ENCODE measurements at regions not wholly inside any gene's neighbourhood (a gene's known extent, or its start where the extent isn't known, plus 50 kb on each side); places are given as distances from the start of the nearest gene placed in this dataset.

DNA sequence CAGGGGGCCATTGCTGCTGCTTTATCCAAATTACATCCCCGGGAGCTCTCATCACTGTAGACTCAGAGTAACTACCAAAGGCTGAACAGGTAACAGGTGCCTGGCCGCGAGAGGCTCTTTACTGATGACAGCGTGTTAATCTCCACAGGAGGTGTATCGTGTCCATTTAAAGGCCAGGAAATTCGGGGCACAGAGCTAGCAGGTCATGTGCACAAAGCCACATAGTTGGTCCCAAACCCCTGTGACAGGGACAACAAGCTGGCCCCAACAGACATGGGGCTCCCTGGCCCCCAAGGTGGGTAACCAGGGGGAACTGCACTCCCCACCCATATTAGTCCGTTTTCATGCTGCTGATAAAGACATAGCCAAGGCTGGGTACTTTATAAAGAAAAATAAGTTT is 55.3 kb upstream of the RBFOX3 start:
- Histone ChIP-seq H2AK5ac (ENCODE audit: low read length, severe bottlenecking) (no peak overlapping the region), H3K14ac (ENCODE audit: low read length in 2 of 2) (no peak overlapping the region), H4K8ac (ENCODE audit: low read length) (no peak overlapping the region), H2BK12ac (ENCODE audit: low read length in 2 of 2) (no peak overlapping the region), H2BK15ac (ENCODE audit: low read depth, poor library complexity, severe bottlenecking) (no peak overlapping the region), H3K27me3 (ENCODE audit: control insufficient read depth in 1 of 2, insufficient read depth in 1 of 2, low read length in 2 of 2) (peaks cover 14 to 66% of the 10 kb centered on the region in 2 experiments), H3K4me2 (ENCODE audit: low read length, poor library complexity, severe bottlenecking) (no peak overlapping the region), H3K79me1 (replicated peaks; ENCODE audit: low read length, poor library complexity, severe bottlenecking) (no peaks in the 10 kb centered on the region), H2AFZ (ENCODE audit: low read depth, low read length) (no peak overlapping the region), H3K4me1 (ENCODE audit: control insufficient read depth, insufficient read depth, low read depth, low read length) (no peaks in the 10 kb centered on the region), H3K4me3 (ENCODE audit: insufficient read depth in 1 of 2, low read depth in 1 of 2, low read length in 2 of 2) (no peak overlapping the region), H3K9me3 (ENCODE audit: control insufficient read depth, low read length) (peaks cover 5% of the 10 kb centered on the region), H3K27ac (ENCODE audit: low read length, poor library complexity, severe bottlenecking) (no peak overlapping the region), H3K9ac (ENCODE audit: low read length) (no peak overlapping the region), H3K23ac (ENCODE audit: low read length in 2 of 2) (no peak overlapping the region), H3K36me3 (ENCODE audit: control insufficient read depth in 1 of 2, insufficient read depth in 2 of 2, low read depth in 1 of 2, low read length in 2 of 2) (no peaks in the 10 kb centered on the region), H2BK120ac (ENCODE audit: low read depth, low read length) (no peak overlapping the region), H2BK5ac (ENCODE audit: low read depth, low read length, poor library complexity, severe bottlenecking) (no peak overlapping the region), H4K91ac (ENCODE audit: low read length) (no peak overlapping the region), H3K18ac (ENCODE audit: low read depth in 1 of 2, low read length in 2 of 2) (no peak overlapping the region), H3K4ac (ENCODE audit: low read depth in 1 of 2, low read length in 2 of 2) (no peak overlapping the region)
- WGBS: 87% methylated on average over 6 of the region's 7 CpGs
- DNase-seq: no peak

DNA sequence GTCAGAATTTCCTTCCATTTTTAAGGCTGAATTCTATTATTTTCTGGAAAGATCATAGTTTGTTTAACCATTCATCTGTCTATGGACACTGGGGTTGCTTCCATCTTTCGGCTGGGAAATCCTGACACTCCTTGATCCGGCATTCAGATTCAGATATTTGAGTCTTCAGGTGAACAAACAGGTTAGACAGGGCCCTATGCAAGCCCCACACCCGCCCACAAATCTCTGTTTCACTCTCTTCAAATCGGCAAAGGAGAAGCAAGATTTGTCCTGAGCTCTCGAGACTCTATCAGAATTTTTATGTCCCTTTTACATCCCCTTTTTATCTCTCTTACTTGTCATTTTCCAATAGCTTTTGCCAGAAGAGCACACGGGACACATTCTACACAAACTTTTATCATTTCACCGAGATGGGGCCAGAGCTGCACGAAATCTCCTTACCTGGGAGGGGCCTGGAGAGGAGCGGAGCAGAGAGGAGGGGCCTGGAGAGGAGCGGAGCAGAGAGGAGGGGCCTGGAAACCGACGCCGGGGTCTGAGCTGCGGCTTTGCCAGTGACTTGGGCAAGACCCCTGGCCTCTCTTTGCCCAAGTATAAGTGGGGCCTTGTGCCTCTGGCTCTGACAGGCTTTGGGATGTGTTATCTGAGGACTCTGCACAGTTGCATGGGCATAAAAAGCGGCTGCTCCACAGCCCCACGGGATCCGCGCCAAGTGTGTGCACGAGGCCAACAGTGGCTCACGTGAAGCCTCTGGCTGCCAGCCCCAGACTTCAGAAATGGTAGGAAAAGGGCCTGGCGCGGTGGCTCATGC is 54.3 kb upstream of the RBFOX3 start:
- Histone ChIP-seq H3K4me2 (ENCODE audit: low read length, poor library complexity, severe bottlenecking) (no peak overlapping the region), H3K9ac (ENCODE audit: low read length) (no peak overlapping the region), H3K79me1 (replicated peaks; ENCODE audit: low read length, poor library complexity, severe bottlenecking) (no peaks in the 10 kb centered on the region), H3K4me1 (ENCODE audit: control insufficient read depth, insufficient read depth, low read depth, low read length) (no peaks in the 10 kb centered on the region), H3K27me3 (ENCODE audit: control insufficient read depth in 1 of 2, insufficient read depth in 1 of 2, low read length in 2 of 2) (peaks cover 13 to 62% of the 10 kb centered on the region in 2 experiments), H3K9me3 (ENCODE audit: control insufficient read depth, low read length) (peaks cover 5% of the 10 kb centered on the region), H3K4ac (ENCODE audit: low read depth in 1 of 2, low read length in 2 of 2) (no peak overlapping the region), H3K18ac (ENCODE audit: low read depth in 1 of 2, low read length in 2 of 2) (no peak overlapping the region), H4K91ac (ENCODE audit: low read length) (no peak overlapping the region), H4K8ac (ENCODE audit: low read length) (no peak overlapping the region), H2AFZ (ENCODE audit: low read depth, low read length) (no peak overlapping the region), H3K36me3 (ENCODE audit: control insufficient read depth in 1 of 2, insufficient read depth in 2 of 2, low read depth in 1 of 2, low read length in 2 of 2) (no peaks in the 10 kb centered on the region), H2AK5ac (ENCODE audit: low read length, severe bottlenecking) (no peak overlapping the region), H3K27ac (ENCODE audit: low read length, poor library complexity, severe bottlenecking) (no peak overlapping the region), H2BK120ac (ENCODE audit: low read depth, low read length) (no peak overlapping the region), H2BK12ac (ENCODE audit: low read length in 2 of 2) (no peak overlapping the region), H3K23ac (ENCODE audit: low read length in 2 of 2) (no peak overlapping the region), H3K14ac (ENCODE audit: low read length in 2 of 2) (no peak overlapping the region), H2BK5ac (ENCODE audit: low read depth, low read length, poor library complexity, severe bottlenecking) (no peak overlapping the region), H3K4me3 (ENCODE audit: insufficient read depth in 1 of 2, low read depth in 1 of 2, low read length in 2 of 2) (no peak overlapping the region), H2BK15ac (ENCODE audit: low read depth, poor library complexity, severe bottlenecking) (no peak overlapping the region)
- 52% methylated on average over 21 of the region's 22 CpGs for WGBS
- no peak for DNase-seq

DNA sequence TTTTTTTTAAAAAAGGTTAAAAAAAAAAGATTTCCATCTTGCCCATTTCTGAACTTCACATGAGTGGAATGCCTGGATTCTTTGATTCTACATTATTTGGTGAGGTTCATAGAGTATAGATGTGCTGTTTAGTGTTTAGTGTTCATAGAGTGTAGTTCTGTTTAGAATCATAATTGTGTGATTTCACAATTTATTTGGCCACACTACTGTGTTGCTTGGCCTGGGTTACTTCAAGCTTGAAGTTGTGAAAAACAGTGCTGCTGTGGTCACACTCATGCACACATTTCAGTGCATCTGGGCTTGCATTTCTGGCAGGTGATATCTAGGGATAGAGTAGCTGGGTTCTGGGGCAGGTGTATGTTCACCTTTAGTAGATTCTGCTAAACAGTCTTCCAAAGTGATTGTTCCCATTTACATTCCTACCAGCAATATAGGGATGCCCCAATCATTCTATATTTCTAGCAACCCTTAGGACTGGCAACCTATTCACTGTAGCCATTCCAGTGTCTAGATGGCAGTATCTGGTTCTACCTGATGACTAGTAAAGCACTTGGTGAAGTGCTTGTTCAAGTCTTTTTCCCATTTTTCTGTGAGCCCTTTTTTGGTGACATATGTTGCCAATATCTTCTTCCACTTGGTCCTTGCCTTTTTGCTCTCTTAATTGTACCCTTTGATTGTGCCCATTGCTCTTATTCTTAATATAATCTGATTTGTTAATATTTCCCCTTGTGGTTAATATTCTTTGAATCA is 50.6 kb upstream of the RBFOX3 start:
- Histone ChIP-seq H2BK5ac (ENCODE audit: low read depth, low read length, poor library complexity, severe bottlenecking) (no peak overlapping the region), H3K14ac (ENCODE audit: low read length in 2 of 2) (no peak overlapping the region), H2AK5ac (ENCODE audit: low read length, severe bottlenecking) (no peak overlapping the region), H3K4me2 (ENCODE audit: low read length, poor library complexity, severe bottlenecking) (no peak overlapping the region), H2BK120ac (ENCODE audit: low read depth, low read length) (no peak overlapping the region), H3K18ac (ENCODE audit: low read depth in 1 of 2, low read length in 2 of 2) (no peak overlapping the region), H3K23ac (ENCODE audit: low read length in 2 of 2) (no peak overlapping the region), H3K4me1 (ENCODE audit: control insufficient read depth, insufficient read depth, low read depth, low read length) (no peaks in the 10 kb centered on the region), H4K91ac (ENCODE audit: low read length) (no peak overlapping the region), H3K9ac (ENCODE audit: low read length) (no peak overlapping the region), H3K36me3 (ENCODE audit: control insufficient read depth in 1 of 2, insufficient read depth in 2 of 2, low read depth in 1 of 2, low read length in 2 of 2) (no peaks in the 10 kb centered on the region), H3K9me3 (ENCODE audit: control insufficient read depth, low read length) (peaks cover 5% of the 10 kb centered on the region), H3K4ac (ENCODE audit: low read depth in 1 of 2, low read length in 2 of 2) (no peak overlapping the region), H3K27me3 (ENCODE audit: control insufficient read depth in 1 of 2, insufficient read depth in 1 of 2, low read length in 2 of 2) (peaks cover 10 to 56% of the 10 kb centered on the region in 2 experiments), H2AFZ (ENCODE audit: low read depth, low read length) (no peak overlapping the region), H2BK15ac (ENCODE audit: low read depth, poor library complexity, severe bottlenecking) (no peak overlapping the region), H3K27ac (ENCODE audit: low read length, poor library complexity, severe bottlenecking) (no peak overlapping the region), H3K79me1 (replicated peaks; ENCODE audit: low read length, poor library complexity, severe bottlenecking) (no peaks in the 10 kb centered on the region), H3K4me3 (ENCODE audit: insufficient read depth in 1 of 2, low read depth in 1 of 2, low read length in 2 of 2) (no peak overlapping the region), H4K8ac (ENCODE audit: low read length) (no peak overlapping the region), H2BK12ac (ENCODE audit: low read length in 2 of 2) (no peak overlapping the region)
- DNase-seq: no peak
